ENCODE measurements at regions not wholly inside any gene's neighbourhood (a gene's known extent, or its start where the extent isn't known, plus 50 kb on each side); places are given as distances from the start of the nearest gene placed in this dataset.
A peak's percentile ranks its signal among the peaks of the same experiment; 100 is the strongest.
"Not testable (repeated sequence)": the region's sequence is repeated elsewhere in the genome, so short reads cannot be mapped to it uniquely, and the experiment has no call there.

DNA sequence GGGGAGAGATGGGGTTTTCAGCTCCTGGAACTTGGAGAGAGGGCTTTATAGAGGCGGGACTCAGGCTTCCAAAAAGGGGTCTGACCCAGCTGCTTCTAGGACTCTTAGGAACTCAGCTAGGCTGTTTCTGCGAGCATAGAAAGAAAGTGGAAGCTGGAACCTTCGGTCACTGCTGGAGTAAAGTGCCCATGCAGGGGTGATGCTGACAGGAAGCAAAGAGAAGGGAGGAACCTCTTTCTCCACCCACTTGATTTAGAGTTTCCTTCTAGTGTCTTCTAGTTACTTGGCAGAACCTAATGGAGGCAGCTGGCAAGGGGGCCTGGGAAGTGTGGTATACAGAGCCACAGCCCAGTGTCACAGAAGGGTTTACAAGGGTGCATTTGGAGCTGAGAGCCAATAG, 283.6 kb downstream of the QKI start:
- Histone ChIP-seq H3K27ac (no peak overlapping the region), H3K27me3 (no peaks in the 10 kb centered on the region), H3K4me1 (peaks cover 0 to 9% (median 3%) of the 10 kb centered on the region in 4 donors), H3K36me3 (no peaks in the 10 kb centered on the region), H3K9me3 (no peaks in the 10 kb centered on the region), H3K4me3 (no peak overlapping the region)
- DNase-seq (no peak), ATAC-seq (no peak)
- intact Hi-C loops (cut with DNase I), result no loop called here
- WGBS (ENCODE audit: insufficient coverage, low coverage, low lambda C conversion rate, missing lambda C conversion rate), result no CpG with 5 or more reads among the region's 3 CpGs
- no peak for TF ChIP-seq CTCF (IDR thresholded peaks at IDR 0.05)
- TF ChIP-seq POLR2A (IDR thresholded peaks at IDR 0.05), result no peak

GRCh38 chr6:163696311-163696710, 281.8 kb downstream of the QKI start:
- 80% methylated on average over 2 of the region's 4 CpGs for WGBS (ENCODE audit: insufficient coverage, low coverage, low lambda C conversion rate, missing lambda C conversion rate)
- H3K9me3 ChIP-seq; H3K27me3 ChIP-seq; ATAC-seq; H3K36me3 ChIP-seq; intact Hi-C loops (cut with DNase I); H3K4me1 ChIP-seq; DNase-seq; H3K27ac ChIP-seq; H3K4me3 ChIP-seq: not testable (repeated sequence)

DNA sequence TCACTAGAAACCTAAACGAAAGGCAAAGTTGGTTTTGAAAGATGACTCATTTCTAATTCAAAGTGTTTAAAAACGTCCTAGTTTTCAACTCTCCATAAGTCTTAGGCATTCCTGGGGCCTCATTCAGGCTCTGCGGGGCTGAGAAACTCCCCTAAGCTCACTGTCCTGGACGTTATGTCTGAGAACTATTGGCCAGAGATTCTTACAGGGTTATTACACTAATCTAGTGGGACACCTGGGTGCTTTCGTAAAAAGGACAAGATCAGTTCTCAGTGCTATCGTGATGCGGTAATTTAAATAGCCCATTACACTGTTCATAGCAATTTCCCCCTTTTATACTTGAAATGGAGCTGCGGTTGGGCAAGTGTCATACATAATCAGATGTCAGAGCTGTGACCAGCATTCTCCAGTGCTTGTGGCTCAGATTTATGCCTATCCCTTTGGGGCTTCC, 280.9 kb downstream of the QKI start:
- Histone ChIP-seq H3K4me3 (no peak overlapping the region), H3K27me3 (no peaks in the 10 kb centered on the region), H3K36me3 (no peaks in the 10 kb centered on the region), H3K27ac (no peak overlapping the region), H3K4me1 (peaks cover 0 to 9% (median 3%) of the 10 kb centered on the region in 4 donors), H3K9me3 (no peaks in the 10 kb centered on the region)
- TF ChIP-seq CTCF (IDR thresholded peaks at IDR 0.05), result no peak
- no peak for TF ChIP-seq POLR2A (IDR thresholded peaks at IDR 0.05)
- ATAC-seq, result peak in 3 of 4 donors; percentile 26 to 69 (median 35)
- WGBS (ENCODE audit: insufficient coverage, low coverage, low lambda C conversion rate, missing lambda C conversion rate), result 17% methylated on average over 8 of the region's 8 CpGs
- DNase-seq, result no peak
- intact Hi-C loops (cut with DNase I), result no loop called here

DNA sequence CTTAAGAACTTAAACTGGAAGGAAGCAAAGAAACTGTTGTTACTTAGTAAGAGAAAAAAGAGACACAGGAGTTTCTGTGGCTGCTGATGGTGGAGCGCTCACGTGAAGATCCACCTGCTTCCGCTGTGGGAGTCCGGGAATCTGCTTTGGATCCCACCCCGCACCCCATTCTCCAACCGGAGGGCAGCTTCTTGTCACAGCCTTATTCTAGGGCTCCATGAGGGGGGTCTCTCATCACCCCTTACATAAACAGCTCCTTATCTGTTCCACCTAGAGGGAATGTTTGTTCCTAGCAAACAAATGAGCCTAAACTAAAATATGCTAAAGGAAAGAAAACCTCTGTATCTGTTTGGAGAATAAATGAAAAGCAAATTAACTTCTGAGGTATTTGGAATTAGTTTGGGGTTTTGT, 280.5 kb downstream of the QKI start:
- 29% methylated on average over 6 of the region's 6 CpGs for WGBS (ENCODE audit: insufficient coverage, low coverage, low lambda C conversion rate, missing lambda C conversion rate)
- DNase-seq, result no peak
- ATAC-seq, result peak; percentile 15 to 55 (median 38)

GRCh38 chr6:163694072-163694471, 279.6 kb downstream of the QKI start:
- Histone ChIP-seq H3K9me3 (no peaks in the 10 kb centered on the region), H3K4me3 (no peak overlapping the region), H3K36me3 (no peaks in the 10 kb centered on the region), H3K27ac (no peak overlapping the region), H3K4me1 (peaks cover 0 to 9% (median 3%) of the 10 kb centered on the region in 4 donors), H3K27me3 (no peaks in the 10 kb centered on the region)
- WGBS (ENCODE audit: insufficient coverage, low coverage, low lambda C conversion rate, missing lambda C conversion rate), result 78% methylated on average over 2 of the region's 3 CpGs
- TF ChIP-seq POLR2A (IDR thresholded peaks at IDR 0.05) (no peak), CTCF (IDR thresholded peaks at IDR 0.05) (no peak)
- ATAC-seq (no peak), DNase-seq (no peak)
- intact Hi-C loops (cut with DNase I), result no loop called here

More for the DNA sequence above, 280.5 kb downstream of the QKI start:
- H3K27ac ChIP-seq, result no peak overlapping the region
- intact Hi-C loops (cut with DNase I), result no loop called here
- TF ChIP-seq CTCF (IDR thresholded peaks at IDR 0.05), result no peak
- no peak for TF ChIP-seq POLR2A (IDR thresholded peaks at IDR 0.05)
- no peaks in the 10 kb centered on the region for H3K36me3 ChIP-seq
- H3K27me3 ChIP-seq, result no peaks in the 10 kb centered on the region
- no peak overlapping the region for H3K4me3 ChIP-seq
- H3K9me3 ChIP-seq, result no peaks in the 10 kb centered on the region
- peaks cover 0 to 9% (median 3%) of the 10 kb centered on the region in 4 donors for H3K4me1 ChIP-seq
